NCI-H748 (cell line): ENCODE measurements at regions not wholly inside any gene's neighbourhood (a gene's known extent, or its start where the extent isn't known, plus 50 kb on each side); places are given as distances from the start of the nearest gene placed in this dataset.
"Not testable (repeated sequence)": the region's sequence is repeated elsewhere in the genome, so short reads cannot be mapped to it uniquely, and the experiment has no call there.

Source experiments
- DNase-seq: peaks from one replicate; lab custom pipeline; 2025; ENCODE audit not compliant: unreplicated experiment; lab: John Stamatoyannopoulos, UW

DNA sequence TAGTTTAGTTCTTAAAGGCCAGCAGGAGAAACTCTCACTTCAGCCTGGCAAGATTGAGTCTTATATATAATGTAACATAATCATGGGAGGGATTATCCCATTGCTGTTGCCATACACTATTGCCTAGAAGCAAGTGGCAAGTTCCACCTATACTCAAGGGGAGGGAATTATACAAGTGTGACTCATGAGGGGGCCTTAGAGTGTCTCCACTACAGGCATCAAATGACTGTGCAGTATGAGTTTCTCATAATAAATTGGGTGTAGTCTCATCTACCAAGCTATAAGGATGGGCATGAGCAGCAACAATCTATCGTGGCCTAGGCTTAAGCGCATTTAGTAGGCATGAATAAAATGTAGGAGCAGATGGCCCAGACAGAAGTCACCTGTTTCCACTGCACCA is 89.1 kb upstream of the C1GALT1C1 start:
- DNase-seq, result no peak

DNA sequence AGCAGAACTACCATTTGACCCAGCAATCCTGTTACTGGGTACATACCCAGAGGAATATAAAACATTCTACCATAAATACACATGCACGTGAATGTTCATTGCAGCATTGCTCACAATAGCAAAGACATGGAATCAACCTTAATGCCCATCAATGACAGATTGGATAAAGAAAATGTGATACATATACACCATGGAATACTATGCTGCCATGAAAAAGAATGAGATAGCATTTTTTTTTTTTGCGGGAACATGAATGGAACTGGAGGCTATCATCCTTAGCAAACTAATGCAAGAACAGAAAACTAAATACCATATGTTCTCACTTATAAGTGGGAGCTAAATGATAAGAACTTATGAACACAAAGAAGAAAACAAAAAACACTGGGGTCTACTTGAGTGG is 72.5 kb upstream of the C1GALT1C1 start:
- DNase-seq, result not testable (repeated sequence)

DNA sequence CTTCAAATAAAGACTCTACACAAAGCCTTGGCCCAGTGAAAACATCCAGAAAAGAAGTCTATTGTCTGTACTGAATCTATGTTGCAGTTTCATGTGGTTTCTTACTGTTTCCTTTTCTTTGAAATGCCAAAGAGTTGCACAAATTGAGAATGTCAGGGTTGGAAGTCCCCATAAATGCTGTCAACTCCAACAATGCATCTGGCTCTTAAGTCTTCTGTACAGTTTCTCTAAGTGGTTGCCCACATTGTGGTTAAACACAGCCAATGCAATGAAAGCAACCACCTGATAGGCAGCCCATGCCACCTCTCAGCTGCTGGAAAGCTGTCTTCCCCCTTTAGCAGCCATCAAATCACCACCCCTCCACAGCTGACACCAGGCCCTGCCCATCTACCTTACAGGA is 67.2 kb upstream of the C1GALT1C1 start:
- DNase-seq, result no peak

DNA sequence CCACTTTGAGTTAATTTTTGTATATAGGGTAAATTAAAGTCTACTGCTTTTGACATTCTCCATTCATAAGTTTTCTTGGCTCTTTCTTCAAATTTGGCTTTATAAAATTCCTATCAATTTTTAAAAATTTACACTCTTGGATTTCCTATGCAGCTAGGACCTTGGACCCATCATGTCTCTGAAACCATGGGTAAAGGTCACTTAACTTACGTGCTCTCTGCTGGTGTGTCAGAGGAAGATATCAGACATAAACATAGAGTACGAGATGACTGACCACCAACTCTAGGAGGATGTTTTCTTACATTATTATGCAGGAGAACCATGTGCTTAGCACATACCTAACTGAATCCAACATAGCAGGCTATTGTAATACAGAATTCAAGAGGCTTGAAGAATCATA is 62.5 kb upstream of the C1GALT1C1 start:
- no peak for DNase-seq

DNA sequence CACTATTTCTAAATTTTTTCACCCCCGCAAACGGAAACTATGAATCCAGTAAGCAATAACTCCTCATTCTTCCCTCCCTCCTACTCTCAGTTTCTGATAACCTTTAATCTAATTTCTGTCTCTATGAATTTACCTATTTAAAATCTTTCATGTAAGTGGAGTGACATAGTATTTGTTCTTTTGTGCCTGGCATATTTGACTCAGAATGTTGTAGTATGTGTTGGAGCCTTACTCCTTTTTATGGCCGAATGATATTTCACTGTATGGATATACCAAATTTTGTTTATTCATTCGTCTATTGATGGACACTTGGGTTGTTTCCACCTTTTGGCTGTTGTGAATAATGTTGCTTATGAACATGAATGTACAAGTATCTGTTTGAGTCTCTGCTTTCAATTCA is 61.1 kb upstream of the C1GALT1C1 start:
- DNase-seq, result no peak

DNA sequence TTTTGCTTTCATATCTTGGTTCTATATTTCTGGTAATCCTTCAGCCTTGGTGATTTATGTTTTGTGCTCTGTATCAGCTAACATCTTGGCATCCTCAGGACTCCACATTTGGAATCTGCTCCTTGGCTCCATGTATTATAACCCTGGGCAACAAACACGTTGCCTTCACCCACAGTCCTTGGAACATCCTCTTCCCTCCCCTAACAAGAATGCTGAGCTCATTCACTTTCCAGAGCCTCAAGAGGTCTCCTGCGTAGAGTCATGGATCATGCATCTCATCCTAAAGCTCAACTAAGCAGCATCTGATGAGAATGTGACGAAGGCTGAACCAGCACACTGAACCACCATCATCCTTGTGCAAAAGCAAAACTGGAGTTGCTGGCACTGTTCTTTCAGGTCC is 60.5 kb upstream of the C1GALT1C1 start:
- DNase-seq, result no peak

DNA sequence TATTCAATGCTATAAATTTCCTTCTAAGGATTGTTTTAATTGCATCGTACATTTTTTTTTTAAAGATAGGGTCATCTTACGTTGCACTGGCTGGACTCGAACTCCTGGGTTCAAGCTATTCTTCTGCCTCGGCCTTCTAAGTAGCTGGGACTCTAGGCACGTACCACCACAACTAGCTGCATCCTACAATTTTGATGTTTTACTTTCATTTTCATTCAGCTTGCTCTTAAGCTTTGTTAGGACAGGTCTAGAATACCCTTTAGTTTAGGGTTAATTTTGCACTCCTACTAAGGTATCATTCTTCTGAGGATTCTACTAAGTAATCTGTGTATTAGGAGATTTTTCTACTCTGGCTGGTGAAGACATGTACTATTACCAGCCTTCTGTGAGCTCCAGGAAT is 50.2 kb upstream of the C1GALT1C1 start:
- DNase-seq, result no peak
